GM21526 (cell line): ENCODE measurements at regions not wholly inside any gene's neighbourhood (a gene's known extent, or its start where the extent isn't known, plus 50 kb on each side); places are given as distances from the start of the nearest gene placed in this dataset.
"Not testable (repeated sequence)": the region's sequence is repeated elsewhere in the genome, so short reads cannot be mapped to it uniquely, and the experiment has no call there.

Experiments used
- ATAC-seq: cut with Tn5 transposase; IDR thresholded peaks from one replicate; pipeline ENCODE4 v1.9.1; 2021; ENCODE audit warnings: moderate library complexity; ENCODE audit not compliant: unreplicated experiment, low FRiP score

GRCh38 chr5:67963789-67964519 is 251.6 kb upstream of the PIK3R1 start:
- ATAC-seq = no peak

GRCh38 chr5:67960939-67961338 is 254.6 kb upstream of the PIK3R1 start:
- no peak for ATAC-seq

GRCh38 chr5:67957374-67957773 is 258.2 kb upstream of the PIK3R1 start:
- ATAC-seq = no peak

- ATAC-seq = no peak
These were observed 261.2 kb upstream of the PIK3R1 start for GRCh38 chr5:67954351-67954750.

GRCh38 chr5:67942421-67942820 is 273.1 kb upstream of the PIK3R1 start:
- no peak for ATAC-seq

- ATAC-seq = no peak
These were observed 273.7 kb upstream of the PIK3R1 start for GRCh38 chr5:67941614-67942401.

GRCh38 chr5:67935908-67936566 is 279.5 kb upstream of the PIK3R1 start:
- no peak for ATAC-seq

GRCh38 chr5:67934976-67935375 is 280.6 kb upstream of the PIK3R1 start:
- ATAC-seq = no peak

- ATAC-seq = no peak
These were observed 290.0 kb upstream of the PIK3R1 start for GRCh38 chr5:67925511-67925910.

- no peak for ATAC-seq
These were observed 294.5 kb upstream of the PIK3R1 start for GRCh38 chr5:67921004-67921601.

GRCh38 chr5:67919532-67919931 is 296.0 kb upstream of the PIK3R1 start:
- not testable (repeated sequence) for ATAC-seq

- no peak for ATAC-seq
These were observed 298.0 kb upstream of the PIK3R1 start for GRCh38 chr5:67917561-67917960.

GRCh38 chr5:67910546-67910945 is 305.0 kb upstream of the PIK3R1 start:
- ATAC-seq = no peak

- no peak for ATAC-seq
These were observed 307.3 kb upstream of the PIK3R1 start for GRCh38 chr5:67908126-67908765.

- ATAC-seq = no peak
These were observed 311.2 kb upstream of the PIK3R1 start for GRCh38 chr5:67904366-67904765.

- ATAC-seq = no peak
These were observed 311.9 kb upstream of the PIK3R1 start for GRCh38 chr5:67903656-67904055.

GRCh38 chr5:67903121-67903520 is 312.4 kb upstream of the PIK3R1 start:
- ATAC-seq = no peak

GRCh38 chr5:67902497-67902830 is 313.1 kb upstream of the PIK3R1 start:
- ATAC-seq = no peak

- ATAC-seq = no peak
These were observed 313.6 kb upstream of the PIK3R1 start for GRCh38 chr5:67901814-67902496.

- no peak for ATAC-seq
These were observed 315.0 kb upstream of the PIK3R1 start for GRCh38 chr5:67900514-67900913.
